ENCODE measurements at regions not wholly inside any gene's neighbourhood (a gene's known extent, or its start where the extent isn't known, plus 50 kb on each side); places are given as distances from the start of the nearest gene placed in this dataset.

- TF ChIP-seq EZH2 (IDR thresholded peaks at IDR 0.05; ENCODE audit: low read depth, unreplicated experiment) (no peak), ETS1 (IDR thresholded peaks at IDR 0.05) (no peak), EZH2phosphoT487 (IDR thresholded peaks at IDR 0.05; ENCODE audit: unreplicated experiment) (no peak), CTCF (conservative IDR thresholded peaks at IDR 0.05; ENCODE audit: low read depth in 2 of 2) (no peak), STAT1 (IDR thresholded peaks at IDR 0.05; ENCODE audit: unreplicated experiment) (no peak), POLR2AphosphoS5 (IDR thresholded peaks at IDR 0.05; ENCODE audit: low read depth) (no peak), ZNF114 (CRISPR knock-in tag; IDR thresholded peaks at IDR 0.05) (no peak), CREB1 (CRISPR knock-in tag; IDR thresholded peaks at IDR 0.05; ENCODE audit: low read depth) (no peak), JUNB (IDR thresholded peaks at IDR 0.05; ENCODE audit: unreplicated experiment) (no peak), REST (IDR thresholded peaks at IDR 0.05; ENCODE audit: unreplicated experiment) (no peak), NANOG (IDR thresholded peaks at IDR 0.05; ENCODE audit: borderline replicate concordance) (no peak), ZNF331 (CRISPR knock-in tag; IDR thresholded peaks at IDR 0.05; ENCODE audit: low read depth) (no peak)
Observed at GRCh38 chr21:38944402-38944801, 138.7 kb downstream of the ETS2 start.
